Lung (tissue), 11 donors: ENCODE measurements at regions not wholly inside any gene's neighbourhood (a gene's known extent, or its start where the extent isn't known, plus 50 kb on each side); places are given as distances from the start of the nearest gene placed in this dataset.

Experiments
- ATAC-seq: fragments of 200-7000 bp; cut with Tn5 transposase; one replicate; pipeline ENCODE4 v1.9.1; 2020; ENCODE audit warnings: moderate number of reproducible peaks; ENCODE audit not compliant: insufficient read depth, low FRiP score
- DNase-seq, 3 donors: peaks; one replicate each; pipeline ENCODE4 v3.0.0-alpha.2; 2013 to 2017
- H3K27ac ChIP-seq, 2 donors: one replicate each; pipeline ENCODE4 v1.5.1; 2013; ENCODE audit warnings: mild to moderate bottlenecking in 2 of 2, moderate library complexity in 2 of 2, control low read depth in 1 of 2, inconsistent platforms in 1 of 2, low read depth in 1 of 2, low read length in 1 of 2
- H3K27me3 ChIP-seq, 3 donors: one replicate each; pipeline ENCODE4 v1.5.1; 2013; ENCODE audit warnings: low read length in 2 of 3; ENCODE audit not compliant: control insufficient read depth in 3 of 3, insufficient read depth in 3 of 3
- H3K36me3 ChIP-seq, 4 donors: one replicate each; pipeline ENCODE4 v1.5.1; 2013; ENCODE audit warnings: low read length in 4 of 4, mild to moderate bottlenecking in 1 of 4, moderate library complexity in 1 of 4; ENCODE audit not compliant: control insufficient read depth in 4 of 4, insufficient read depth in 4 of 4
- H3K4me1 ChIP-seq, 5 donors: one replicate each; pipeline ENCODE4 v1.5.1; 2013; ENCODE audit warnings: low read length in 5 of 5, mild to moderate bottlenecking in 2 of 5, moderate library complexity in 1 of 5; ENCODE audit not compliant: control insufficient read depth in 5 of 5, insufficient read depth in 5 of 5
- H3K4me3 ChIP-seq: one replicate; pipeline ENCODE4 v1.5.1; 2013; ENCODE audit warnings: mild to moderate bottlenecking, control low read depth, moderate library complexity
- H3K9ac ChIP-seq, 2 donors: one replicate each; pipeline ENCODE4 v1.5.1; 2013; ENCODE audit warnings: low read length in 2 of 2, control low read depth in 1 of 2; ENCODE audit not compliant: insufficient read depth in 1 of 2
- H3K9me3 ChIP-seq, 4 donors: one replicate each; pipeline ENCODE4 v1.5.1; 2013; ENCODE audit warnings: low read length in 3 of 4, mild to moderate bottlenecking in 1 of 4, moderate library complexity in 1 of 4; ENCODE audit not compliant: control insufficient read depth in 4 of 4, insufficient read depth in 3 of 4
- CTCF ChIP-seq: IDR thresholded peaks from 2 replicates; pipeline ENCODE4 v1.5.1; 2012; ENCODE audit warnings: mild to moderate bottlenecking; ENCODE audit errors: control extremely low read depth, extremely low read depth
- WGBS, 2 donors: extraction: QIAGEN DNeasy Blood & Tissue Kit; methylation state at CpG; one replicate each; pipeline ENCODE4 v1.1.7; 2013; 5-methylcytosine and 5-hydroxymethylcytosine counted together
- donor health status: control.
- donor health status: control.
- donor health status: Bipolar disorder and iron deficiency.
- donor health status: healthy.
- donor health status: DM: yes; HTN: yes; CAD: no.

GRCh38 chr7:42405782-42406181 lies 168.8 kb upstream of the GLI3 start:
- Histone ChIP-seq H3K4me1 (no peaks in the 10 kb centered on the region), H3K4me3 (no peak overlapping the region), H3K27ac (no peak overlapping the region), H3K27me3 (no peaks in the 10 kb centered on the region), H3K36me3 (no peaks in the 10 kb centered on the region), H3K9me3 (no peaks in the 10 kb centered on the region), H3K9ac (no peak overlapping the region)
- 93 to 94% methylated on average over 1 of the region's 1 CpG for WGBS, 2 donors
- no peak for TF ChIP-seq CTCF
- ATAC-seq (no peak), DNase-seq (no peak)

DNA sequence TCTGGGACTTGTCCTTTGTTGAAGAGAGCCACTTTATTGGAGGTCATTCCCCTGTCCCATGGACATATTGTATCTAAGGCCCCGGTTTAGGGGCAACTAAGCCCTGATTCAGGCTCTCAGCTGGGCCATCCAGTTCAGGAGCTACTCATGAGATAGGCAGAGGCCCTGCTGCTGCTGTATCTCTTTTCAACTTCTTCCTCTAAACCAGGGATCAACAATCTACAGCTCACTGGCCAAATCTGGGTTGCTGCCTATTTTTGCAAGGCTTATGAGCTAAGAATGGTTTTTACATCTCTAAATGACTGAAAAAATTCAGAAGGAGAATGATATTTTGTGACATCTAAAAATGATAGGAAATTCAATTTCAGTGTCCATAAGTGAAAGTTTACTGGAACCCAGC lies 166.8 kb upstream of the GLI3 start:
- no peak for ATAC-seq
- Histone ChIP-seq H3K4me3 (no peak overlapping the region), H3K27me3 (no peaks in the 10 kb centered on the region), H3K36me3 (no peaks in the 10 kb centered on the region), H3K9me3 (no peaks in the 10 kb centered on the region), H3K9ac (no peak overlapping the region), H3K27ac (no peak overlapping the region), H3K4me1 (no peaks in the 10 kb centered on the region)
- no peak for TF ChIP-seq CTCF
- peak in 1 of 3 donors; percentile 36 for DNase-seq
- 95% methylated on average over 1 of the region's 1 CpG for WGBS, 2 donors

DNA sequence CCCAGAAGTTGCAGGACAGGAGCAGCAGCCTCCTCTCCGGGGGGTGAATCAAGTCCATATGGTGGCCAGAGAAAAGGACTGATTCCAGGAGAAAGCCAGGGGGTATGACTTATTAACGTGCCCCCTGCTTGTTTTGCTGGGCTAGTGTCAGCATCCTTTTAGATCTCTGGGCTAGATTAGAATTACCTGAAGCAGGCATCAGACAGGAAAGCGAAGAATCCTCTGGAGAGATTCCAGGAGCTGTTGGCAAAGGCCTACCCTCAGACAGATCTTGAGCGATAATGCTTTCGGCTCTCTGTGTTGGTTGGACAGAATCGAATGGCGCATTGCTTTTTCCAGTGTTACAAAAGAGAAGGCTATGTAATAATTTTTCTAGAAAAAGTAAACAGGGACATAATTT lies 164.0 kb upstream of the GLI3 start:
- 89 to 91% methylated on average over 7 of the region's 7 CpGs for WGBS, 2 donors
- H3K4me3 ChIP-seq = no peak overlapping the region
- H3K27ac ChIP-seq = no peak overlapping the region
- no peak for TF ChIP-seq CTCF
- H3K9ac ChIP-seq = no peak overlapping the region
- no peaks in the 10 kb centered on the region for H3K27me3 ChIP-seq
- H3K36me3 ChIP-seq = no peaks in the 10 kb centered on the region
- no peak for ATAC-seq
- H3K4me1 ChIP-seq = no peaks in the 10 kb centered on the region
- DNase-seq = no peak
- H3K9me3 ChIP-seq = no peaks in the 10 kb centered on the region

DNA sequence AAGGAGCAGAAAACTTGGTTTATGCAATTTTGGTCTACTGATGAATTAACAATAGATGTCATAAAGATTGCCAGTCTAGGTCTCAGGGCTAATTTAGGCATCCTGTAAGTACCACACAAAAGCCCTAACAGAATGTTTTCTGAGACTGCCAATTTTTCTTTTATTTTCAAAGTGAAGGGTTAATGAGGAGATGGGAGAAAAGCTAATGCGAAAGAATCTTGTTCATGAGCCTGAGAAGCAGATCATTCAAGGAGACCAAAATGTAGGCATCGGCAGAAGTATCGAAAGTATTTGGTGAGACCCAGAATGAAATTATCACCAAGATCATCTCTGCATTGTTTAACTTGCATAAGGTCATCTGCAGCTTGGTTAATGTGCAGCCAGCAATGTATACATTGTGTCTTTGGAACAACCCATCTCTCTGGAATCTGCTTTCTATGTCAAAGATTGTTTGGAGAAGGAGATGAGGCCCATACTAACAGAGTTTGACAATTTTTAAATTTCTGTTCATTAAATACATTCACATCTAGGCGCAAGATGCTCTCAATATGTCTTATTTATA lies 163.3 kb upstream of the GLI3 start:
- TF ChIP-seq CTCF = no peak
- Histone ChIP-seq H3K4me3 (no peak overlapping the region), H3K9ac (no peak overlapping the region), H3K27ac (no peak overlapping the region), H3K4me1 (no peaks in the 10 kb centered on the region), H3K27me3 (no peaks in the 10 kb centered on the region), H3K36me3 (no peaks in the 10 kb centered on the region), H3K9me3 (no peaks in the 10 kb centered on the region)
- 92 to 94% methylated on average over 4 of the region's 4 CpGs for WGBS, 2 donors
- no peak for ATAC-seq
- DNase-seq = no peak
